Sigmoid colon (tissue), 4 donors: ENCODE measurements at regions not wholly inside any gene's neighbourhood (a gene's known extent, or its start where the extent isn't known, plus 50 kb on each side); places are given as distances from the start of the nearest gene placed in this dataset.

Experiments used
- EP300 ChIP-seq, 4 donors: sonication (generic); formaldehyde crosslinking; IDR thresholded peaks; one replicate each; pipeline ENCODE4 v1.6.1; 2017; ENCODE audit warnings: antibody characterized with exemption in 4 of 4
- POLR2AphosphoS5 ChIP-seq, 4 donors: sonication (generic); formaldehyde crosslinking; IDR thresholded peaks; one replicate each; pipeline ENCODE4 v1.6.1; 2017; ENCODE audit warnings: antibody characterized with exemption in 4 of 4
- TF ChIP-seq, protein P1 (sequence below), 4 experiments: fragments of 450-650 bp in 3 of 4; fragments of 200-600 bp in 1 of 4; IDR thresholded peaks; one replicate each; pipeline ENCODE4 v1.5.1; 2016 to 2019; ENCODE audit warnings: antibody characterized with exemption in 4 of 4, mild to moderate bottlenecking in 3 of 4, moderate library complexity in 2 of 4

DNA sequence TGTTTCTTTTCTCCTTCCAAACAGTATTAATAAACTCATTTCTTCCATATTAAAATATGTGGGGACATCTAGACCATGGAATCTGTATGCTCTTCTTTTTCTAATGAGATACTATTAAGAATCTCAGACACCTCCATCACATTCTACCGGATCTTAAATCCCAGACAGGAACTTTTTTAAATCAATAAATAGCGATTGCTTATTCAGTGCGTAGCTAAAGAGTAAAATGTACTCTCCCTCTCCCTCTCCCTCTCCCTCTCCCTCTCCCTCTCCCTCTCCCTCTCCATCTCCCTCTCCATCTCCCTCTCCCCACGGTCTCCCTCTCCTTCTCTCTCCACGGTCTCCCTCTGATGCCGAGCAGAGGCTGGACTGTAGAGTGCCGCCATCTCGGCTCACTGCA, 297.0 kb downstream of the HNRNPD start:
- TF ChIP-seq, protein P1, sequence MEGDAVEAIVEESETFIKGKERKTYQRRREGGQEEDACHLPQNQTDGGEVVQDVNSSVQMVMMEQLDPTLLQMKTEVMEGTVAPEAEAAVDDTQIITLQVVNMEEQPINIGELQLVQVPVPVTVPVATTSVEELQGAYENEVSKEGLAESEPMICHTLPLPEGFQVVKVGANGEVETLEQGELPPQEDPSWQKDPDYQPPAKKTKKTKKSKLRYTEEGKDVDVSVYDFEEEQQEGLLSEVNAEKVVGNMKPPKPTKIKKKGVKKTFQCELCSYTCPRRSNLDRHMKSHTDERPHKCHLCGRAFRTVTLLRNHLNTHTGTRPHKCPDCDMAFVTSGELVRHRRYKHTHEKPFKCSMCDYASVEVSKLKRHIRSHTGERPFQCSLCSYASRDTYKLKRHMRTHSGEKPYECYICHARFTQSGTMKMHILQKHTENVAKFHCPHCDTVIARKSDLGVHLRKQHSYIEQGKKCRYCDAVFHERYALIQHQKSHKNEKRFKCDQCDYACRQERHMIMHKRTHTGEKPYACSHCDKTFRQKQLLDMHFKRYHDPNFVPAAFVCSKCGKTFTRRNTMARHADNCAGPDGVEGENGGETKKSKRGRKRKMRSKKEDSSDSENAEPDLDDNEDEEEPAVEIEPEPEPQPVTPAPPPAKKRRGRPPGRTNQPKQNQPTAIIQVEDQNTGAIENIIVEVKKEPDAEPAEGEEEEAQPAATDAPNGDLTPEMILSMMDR (IDR thresholded peaks at IDR 0.05), result no peak
- TF ChIP-seq EP300 (IDR thresholded peaks at IDR 0.05), result no peak
- TF ChIP-seq POLR2AphosphoS5 (IDR thresholded peaks at IDR 0.05), result no peak
